Tibial artery (tissue), 4 donors: ENCODE measurements at regions not wholly inside any gene's neighbourhood (a gene's known extent, or its start where the extent isn't known, plus 50 kb on each side); places are given as distances from the start of the nearest gene placed in this dataset.
"Not testable (repeated sequence)": the region's sequence is repeated elsewhere in the genome, so short reads cannot be mapped to it uniquely, and the experiment has no call there.

Source experiments
- DNase-seq, 2 donors: peaks; one replicate each; pipeline ENCODE4 v3.0.0-alpha.2; 2019
- H3K27ac ChIP-seq, 2 donors: fragments of 200-600 bp; sonication (generic) in 1 of 2; 1 replicate in 1 of 2; 2 replicates in 1 of 2; pipeline ENCODE4 v1.5.1; 2018 to 2019; ENCODE audit warnings: mild to moderate bottlenecking in 1 of 2
- H3K27me3 ChIP-seq, 2 donors: fragments of 200-600 bp; sonication (generic) in 1 of 2; one replicate each; pipeline versions ENCODE4 v1.5.1 to v1.6.0; 2016 to 2019
- H3K36me3 ChIP-seq, 3 donors: fragments of 200-600 bp; sonication (generic) in 2 of 3; one replicate each; pipeline ENCODE4 v1.5.1; 2016 to 2019; ENCODE audit warnings: mild to moderate bottlenecking in 2 of 3
- H3K4me1 ChIP-seq, 4 donors: fragments of 200-600 bp; sonication (generic) in 2 of 4; 1 replicate in 3 of 4; 2 replicates in 1 of 4; pipeline ENCODE4 v1.5.1; 2016 to 2019
- H3K4me3 ChIP-seq, 2 donors: fragments of 200-600 bp; sonication (generic) in 1 of 2; 1 replicate in 1 of 2; 2 replicates in 1 of 2; pipeline ENCODE4 v1.5.1; 2018 to 2019; ENCODE audit warnings: mild to moderate bottlenecking in 2 of 2
- H3K9me3 ChIP-seq, 3 donors: fragments of 200-600 bp; sonication (generic) in 1 of 3; one replicate each; pipeline ENCODE4 v1.5.1; 2016 to 2019
- CTCF ChIP-seq, 2 experiments: fragments of 200-600 bp in 1 of 2; fragments of 450-650 bp in 1 of 2; IDR thresholded peaks; one replicate each; pipeline ENCODE4 v1.5.1; 2017 to 2019; ENCODE audit warnings: antibody characterized with exemption in 2 of 2, mild to moderate bottlenecking in 1 of 2, moderate library complexity in 1 of 2
- intact Hi-C: fragments of 100-400 bp; cut with DNase I; formaldehyde crosslinking; loops from one replicate; pipeline ENCODE4 v1.15.0; 2023; ENCODE audit warnings: low total_unique reads

- Histone ChIP-seq H3K27ac (no peak overlapping the region), H3K4me1 (no peaks in the 10 kb centered on the region), H3K9me3 (no peaks in the 10 kb centered on the region), H3K27me3 (no peaks in the 10 kb centered on the region), H3K36me3 (no peaks in the 10 kb centered on the region), H3K4me3 (no peak overlapping the region)
- intact Hi-C loops, result no loop called here
- DNase-seq, result no peak
- no peak for TF ChIP-seq CTCF (IDR thresholded peaks at IDR 0.05)
Observed at GRCh38 chr11:39542460-39542859, 1917.0 kb downstream of the LRRC4C start.

- intact Hi-C loops, result no loop called here
- Histone ChIP-seq H3K4me1 (no peaks in the 10 kb centered on the region), H3K4me3 (no peak overlapping the region), H3K27ac (no peak overlapping the region), H3K27me3 (no peaks in the 10 kb centered on the region), H3K36me3 (no peaks in the 10 kb centered on the region), H3K9me3 (no peaks in the 10 kb centered on the region)
- peak in 1 of 2 donors; percentile 28 for DNase-seq
- TF ChIP-seq CTCF (IDR thresholded peaks at IDR 0.05), result no peak
Observed at GRCh38 chr11:39541945-39542351, 1917.5 kb downstream of the LRRC4C start.

GRCh38 chr11:39536323-39536722, 1923.1 kb downstream of the LRRC4C start:
- intact Hi-C loops, H3K36me3 ChIP-seq, H3K27me3 ChIP-seq, H3K4me1 ChIP-seq, H3K9me3 ChIP-seq, H3K4me3 ChIP-seq, DNase-seq, H3K27ac ChIP-seq: not testable (repeated sequence)
